ENCODE measurements at regions not wholly inside any gene's neighbourhood (a gene's known extent, or its start where the extent isn't known, plus 50 kb on each side); places are given as distances from the start of the nearest gene placed in this dataset.

DNA sequence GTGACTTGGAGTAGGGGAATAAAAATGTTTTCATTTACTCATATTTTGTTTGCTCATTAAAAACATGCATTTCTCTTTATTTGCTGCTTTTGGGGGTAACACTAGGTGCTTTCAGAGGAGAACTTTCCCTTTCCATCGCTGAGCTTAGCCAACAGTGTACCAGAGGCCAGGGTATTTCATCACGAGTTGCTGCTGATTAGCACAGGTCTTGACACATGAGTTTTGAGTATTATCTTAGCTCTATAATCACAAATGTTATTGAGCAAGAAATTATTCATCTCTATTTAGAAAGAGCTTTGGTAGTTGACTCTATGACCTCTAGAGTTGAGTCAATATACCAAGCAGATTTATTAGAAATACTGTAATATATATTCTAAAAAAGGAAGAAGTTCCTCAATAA lies 375.9 kb downstream of the NXPH1 start:
- DNase-seq (ENCODE audit: extremely low spot score) = no peak
- ChIA-PET POLR2A (no interaction called here), CTCF (no interaction called here)
- TF ChIP-seq CTCF (IDR thresholded peaks at IDR 0.05; ENCODE audit: control extremely low read depth, extremely low read depth, low read depth, missing control alignments) = no peak

GRCh38 chr7:8817448-8818036 lies 384.1 kb downstream of the NXPH1 start:
- CTCF ChIA-PET = no interaction called here
- POLR2A ChIA-PET = no interaction called here
- DNase-seq (ENCODE audit: extremely low spot score) = no peak
- TF ChIP-seq CTCF (IDR thresholded peaks at IDR 0.05; ENCODE audit: control extremely low read depth, extremely low read depth, low read depth, missing control alignments) = no peak

- DNase-seq (ENCODE audit: extremely low spot score) = no peak
- CTCF ChIA-PET = no interaction called here
- no peak for TF ChIP-seq CTCF (IDR thresholded peaks at IDR 0.05; ENCODE audit: control extremely low read depth, extremely low read depth, low read depth, missing control alignments)
- POLR2A ChIA-PET = no interaction called here
These were observed 385.0 kb downstream of the NXPH1 start for GRCh38 chr7:8818406-8818805.

- CTCF ChIA-PET = interaction anchor here (1.6 kb wide), 1 partner anchor 65 kb away, joined by 4 read pairs; no protein-coding TSS in a partner anchor
- TF ChIP-seq CTCF (IDR thresholded peaks at IDR 0.05; ENCODE audit: control extremely low read depth, extremely low read depth, low read depth, missing control alignments) = no peak
- DNase-seq (ENCODE audit: extremely low spot score) = no peak
- POLR2A ChIA-PET = no interaction called here
These were observed 389.2 kb downstream of the NXPH1 start for GRCh38 chr7:8822595-8822994.

DNA sequence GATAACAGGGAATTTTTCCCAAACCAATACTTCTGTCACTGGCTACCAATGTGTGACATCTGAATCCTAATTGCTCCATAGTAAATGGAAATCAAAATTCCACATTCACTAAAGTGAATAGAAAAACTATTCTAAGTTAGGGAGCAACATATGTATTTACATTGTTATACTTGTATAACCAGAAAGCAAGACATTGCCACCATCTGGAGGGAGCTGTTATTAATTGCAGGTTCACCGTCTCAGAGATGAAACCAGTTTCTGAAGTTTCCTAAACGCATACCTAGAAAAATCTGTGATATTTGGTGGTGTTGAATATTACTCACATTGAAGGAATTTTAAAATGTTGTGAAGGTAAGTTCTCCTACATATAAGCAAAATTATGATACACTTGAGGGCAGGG lies 390.1 kb downstream of the NXPH1 start:
- no peak for TF ChIP-seq CTCF (IDR thresholded peaks at IDR 0.05; ENCODE audit: control extremely low read depth, extremely low read depth, low read depth, missing control alignments)
- ChIA-PET POLR2A (no interaction called here), CTCF (interaction anchor here (1.0 kb wide), 1 partner anchor 13 kb away, joined by 3 read pairs; no protein-coding TSS in a partner anchor)
- no peak for DNase-seq (ENCODE audit: extremely low spot score)

DNA sequence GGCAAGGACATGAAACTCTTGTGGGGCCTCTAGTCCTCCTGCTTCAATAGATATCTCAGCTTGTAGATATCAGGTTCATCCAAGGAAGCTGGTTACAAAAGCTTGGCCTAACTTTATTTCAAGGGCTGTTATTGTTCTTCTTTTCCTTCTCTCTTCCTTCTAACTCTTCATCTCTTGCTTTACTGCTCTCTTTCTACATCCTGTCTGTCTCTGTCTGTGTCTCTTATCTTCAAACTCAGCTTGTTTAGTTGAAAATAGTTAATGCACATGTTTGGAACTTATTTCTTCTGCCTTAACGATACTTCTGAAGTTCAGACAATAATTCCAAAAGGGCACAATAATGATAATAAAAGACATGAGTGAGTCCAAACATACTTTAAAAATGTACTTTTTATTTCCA lies 393.9 kb downstream of the NXPH1 start:
- TF ChIP-seq CTCF (IDR thresholded peaks at IDR 0.05; ENCODE audit: control extremely low read depth, extremely low read depth, low read depth, missing control alignments) = no peak
- POLR2A ChIA-PET = no interaction called here

More for the DNA sequence above, 393.9 kb downstream of the NXPH1 start:
- DNase-seq (ENCODE audit: extremely low spot score) = no peak
- CTCF ChIA-PET = interaction anchor here (1.5 kb wide), 1 partner anchor 8 kb away, joined by 5 read pairs; no protein-coding TSS in a partner anchor
